ENCODE measurements at regions not wholly inside any gene's neighbourhood (a gene's known extent, or its start where the extent isn't known, plus 50 kb on each side); places are given as distances from the start of the nearest gene placed in this dataset.

DNA sequence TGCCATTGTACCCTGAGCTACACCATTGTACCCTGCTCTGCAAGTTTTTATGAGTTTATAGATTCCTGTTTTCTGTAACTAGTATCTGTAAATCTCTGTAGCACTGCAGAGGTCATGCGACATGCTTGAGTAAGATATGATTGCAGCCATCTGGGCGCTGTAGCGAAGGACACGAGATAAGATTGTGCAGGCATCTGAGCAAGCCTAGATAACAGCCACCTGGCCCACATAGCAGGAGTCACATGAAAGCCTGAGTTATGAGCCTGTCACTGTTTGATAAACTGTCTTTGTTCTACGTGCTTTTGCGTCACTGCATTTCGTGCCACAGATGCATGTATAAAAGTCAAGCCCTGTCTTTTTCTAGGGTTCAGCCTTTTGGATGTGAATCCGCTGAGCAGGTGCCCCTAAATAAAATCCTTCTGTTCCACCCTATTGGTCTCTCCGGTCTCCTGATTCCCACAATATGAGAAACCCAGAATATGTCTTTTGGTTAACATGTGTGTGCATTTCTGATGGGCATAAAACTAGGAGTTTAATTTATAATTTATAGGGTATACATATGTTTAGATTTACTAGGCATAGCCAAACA is 327.6 kb upstream of the MAOA start:
- TF ChIP-seq, protein P1, sequence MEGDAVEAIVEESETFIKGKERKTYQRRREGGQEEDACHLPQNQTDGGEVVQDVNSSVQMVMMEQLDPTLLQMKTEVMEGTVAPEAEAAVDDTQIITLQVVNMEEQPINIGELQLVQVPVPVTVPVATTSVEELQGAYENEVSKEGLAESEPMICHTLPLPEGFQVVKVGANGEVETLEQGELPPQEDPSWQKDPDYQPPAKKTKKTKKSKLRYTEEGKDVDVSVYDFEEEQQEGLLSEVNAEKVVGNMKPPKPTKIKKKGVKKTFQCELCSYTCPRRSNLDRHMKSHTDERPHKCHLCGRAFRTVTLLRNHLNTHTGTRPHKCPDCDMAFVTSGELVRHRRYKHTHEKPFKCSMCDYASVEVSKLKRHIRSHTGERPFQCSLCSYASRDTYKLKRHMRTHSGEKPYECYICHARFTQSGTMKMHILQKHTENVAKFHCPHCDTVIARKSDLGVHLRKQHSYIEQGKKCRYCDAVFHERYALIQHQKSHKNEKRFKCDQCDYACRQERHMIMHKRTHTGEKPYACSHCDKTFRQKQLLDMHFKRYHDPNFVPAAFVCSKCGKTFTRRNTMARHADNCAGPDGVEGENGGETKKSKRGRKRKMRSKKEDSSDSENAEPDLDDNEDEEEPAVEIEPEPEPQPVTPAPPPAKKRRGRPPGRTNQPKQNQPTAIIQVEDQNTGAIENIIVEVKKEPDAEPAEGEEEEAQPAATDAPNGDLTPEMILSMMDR (IDR thresholded peaks at IDR 0.05; ENCODE audit: insufficient read depth, missing control alignments) = no peak
- FAIRE-seq (no peak), DNase-seq (ENCODE audit: insufficient read length, low spot score) (no peak)

DNA sequence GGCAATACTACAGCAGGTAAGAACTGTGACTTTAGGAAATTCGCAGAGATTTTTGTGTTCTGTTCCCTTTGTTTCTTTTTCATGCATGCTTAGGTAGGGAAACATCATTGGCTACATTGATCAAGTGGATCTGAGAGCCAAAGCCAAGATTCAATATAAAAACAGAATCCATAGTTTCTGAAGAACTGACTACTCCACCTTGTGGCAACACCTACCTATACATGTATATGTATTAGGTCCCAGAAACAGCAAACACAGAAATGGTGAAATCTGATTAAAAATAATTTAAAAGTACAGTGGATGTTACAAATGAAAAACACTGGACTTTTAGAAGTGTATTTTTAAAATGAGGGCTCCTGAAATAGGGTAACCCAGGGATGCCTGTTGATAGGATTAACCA is 322.6 kb upstream of the MAOA start:
- DNase-seq (ENCODE audit: insufficient read length, low spot score) (no peak), FAIRE-seq (no peak)
- TF ChIP-seq, protein P1 (IDR thresholded peaks at IDR 0.05; ENCODE audit: insufficient read depth, missing control alignments) = no peak

DNA sequence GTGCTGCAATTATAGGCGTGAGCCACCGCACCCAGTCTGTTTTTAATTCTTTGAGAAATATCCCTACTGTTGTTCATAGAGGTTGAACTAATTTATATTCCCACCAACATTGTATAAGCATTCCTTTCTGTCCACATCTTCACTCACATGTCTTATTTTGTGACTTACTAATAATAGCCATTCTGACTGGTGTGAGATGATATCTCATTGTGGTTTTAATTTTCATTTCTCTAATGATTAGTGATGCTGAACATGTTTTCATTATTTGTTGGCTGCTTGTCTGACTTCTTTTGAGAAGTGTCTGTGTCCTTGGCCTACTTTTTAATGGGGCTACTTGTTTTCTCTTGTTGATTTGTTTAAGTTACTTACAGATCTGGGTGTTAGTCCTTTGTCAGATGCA is 310.9 kb upstream of the MAOA start:
- TF ChIP-seq, protein P1 (IDR thresholded peaks at IDR 0.05; ENCODE audit: insufficient read depth, missing control alignments) = no peak
- DNase-seq (ENCODE audit: insufficient read length, low spot score) (no peak), FAIRE-seq (no peak)

- FAIRE-seq (peak; percentile 58), DNase-seq (ENCODE audit: insufficient read length, low spot score) (no peak)
- TF ChIP-seq, protein P1 (IDR thresholded peaks at IDR 0.05; ENCODE audit: insufficient read depth, missing control alignments) = peak; percentile 47
These were observed 306.7 kb upstream of the MAOA start for GRCh38 chrX:43349363-43349762.

DNA sequence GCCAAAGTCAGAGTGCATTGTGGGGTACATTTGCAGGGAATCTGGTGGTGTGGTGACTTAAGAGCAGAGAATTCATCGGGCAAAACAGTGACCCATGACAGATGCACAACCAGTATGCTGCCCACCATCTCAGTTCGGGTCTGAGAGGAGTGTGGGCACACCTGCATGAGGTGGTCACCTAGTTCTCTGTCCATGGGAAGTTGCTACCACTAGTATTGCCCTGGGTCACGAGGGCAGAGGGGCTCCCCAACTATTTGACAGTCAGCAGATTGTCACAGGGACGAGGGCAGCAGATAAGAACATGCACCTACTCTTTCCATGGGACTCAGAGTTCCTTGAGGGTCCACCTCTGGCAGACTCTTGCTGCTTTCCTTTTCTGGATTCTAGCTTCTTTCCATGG is 305.2 kb upstream of the MAOA start:
- TF ChIP-seq, protein P1 (IDR thresholded peaks at IDR 0.05; ENCODE audit: insufficient read depth, missing control alignments) = no peak
- FAIRE-seq (no peak), DNase-seq (ENCODE audit: insufficient read length, low spot score) (no peak)

GRCh38 chrX:43357741-43358140 is 298.4 kb upstream of the MAOA start:
- no peak for FAIRE-seq
- TF ChIP-seq, protein P1 (IDR thresholded peaks at IDR 0.05; ENCODE audit: insufficient read depth, missing control alignments) = no peak
- no peak for DNase-seq (ENCODE audit: insufficient read length, low spot score)

DNA sequence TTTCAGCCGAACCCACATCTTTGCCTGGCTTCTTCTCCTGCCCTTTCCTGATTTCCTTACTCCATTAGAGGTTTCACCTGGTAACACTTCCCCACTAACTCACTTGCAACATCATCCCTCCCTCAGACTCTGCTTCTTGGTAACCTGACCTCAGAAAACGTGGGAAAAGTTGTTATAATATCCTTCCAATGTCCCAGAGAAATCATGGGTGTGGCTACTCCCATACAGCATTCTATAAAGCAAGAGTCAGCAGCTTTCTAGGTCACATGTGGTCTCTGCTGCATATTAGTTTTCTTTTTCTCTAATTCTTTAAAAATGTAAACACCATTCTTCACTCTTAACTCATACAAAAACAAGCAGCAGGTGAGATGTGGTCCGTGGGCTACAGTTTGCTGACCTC is 283.1 kb upstream of the MAOA start:
- no peak for FAIRE-seq
- TF ChIP-seq, protein P1 (IDR thresholded peaks at IDR 0.05; ENCODE audit: insufficient read depth, missing control alignments) = no peak
- DNase-seq (ENCODE audit: insufficient read length, low spot score) = no peak

All from D721Med (cell line).